ENCODE measurements at regions not wholly inside any gene's neighbourhood (a gene's known extent, or its start where the extent isn't known, plus 50 kb on each side); places are given as distances from the start of the nearest gene placed in this dataset.
"Not testable (repeated sequence)": the region's sequence is repeated elsewhere in the genome, so short reads cannot be mapped to it uniquely, and the experiment has no call there.

GRCh38 chr5:152107220-152107619 is 182.6 kb upstream of the GLRA1 start:
- no peak for DNase-seq (ENCODE audit: low read depth)

- no peak for DNase-seq (ENCODE audit: low read depth)
These were observed 181.9 kb upstream of the GLRA1 start for GRCh38 chr5:152106571-152106970.

- DNase-seq (ENCODE audit: low read depth), result no peak
These were observed 180.4 kb upstream of the GLRA1 start for GRCh38 chr5:152105085-152105484.

DNA sequence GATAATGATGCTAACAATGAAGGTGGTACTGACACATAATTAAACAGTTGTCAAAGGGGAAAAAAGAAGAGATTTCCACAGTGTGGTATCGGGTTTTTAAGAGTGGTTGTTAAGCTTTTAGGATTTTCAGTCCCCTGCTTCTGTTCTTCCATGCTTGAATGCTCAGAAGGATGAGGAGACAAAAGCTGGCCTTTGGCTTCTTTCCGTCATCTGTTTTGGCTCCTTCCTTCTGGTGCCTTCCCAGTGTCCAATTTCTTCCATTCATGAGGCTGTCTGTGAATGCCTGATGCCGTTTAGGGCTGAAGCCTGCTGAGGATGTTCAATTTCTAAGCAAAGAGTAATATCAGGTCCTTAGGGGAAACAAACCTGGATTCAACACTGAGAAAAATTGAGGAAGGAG is 179.6 kb upstream of the GLRA1 start:
- no peak for DNase-seq (ENCODE audit: low read depth)

GRCh38 chr5:152102908-152103307 is 178.3 kb upstream of the GLRA1 start:
- not testable (repeated sequence) for DNase-seq (ENCODE audit: low read depth)

DNA sequence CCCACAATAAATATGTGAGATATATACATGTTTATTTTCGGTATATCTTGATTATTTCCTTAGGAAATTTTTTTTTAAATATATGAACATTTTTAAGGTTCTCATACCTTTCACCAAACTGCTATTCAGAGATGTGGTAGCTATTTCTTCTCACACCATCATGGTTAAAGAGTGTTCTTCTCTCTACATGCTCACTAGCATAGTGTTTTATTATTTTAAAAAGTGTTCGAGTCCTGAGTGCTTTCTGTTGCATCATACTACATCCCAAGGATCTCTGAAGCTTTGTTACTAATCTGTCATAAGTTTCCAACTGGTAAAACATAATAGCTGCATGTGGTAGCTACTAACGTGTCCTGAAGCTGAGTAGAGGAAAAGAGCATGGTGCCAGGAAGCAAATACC is 177.4 kb upstream of the GLRA1 start:
- DNase-seq (ENCODE audit: low read depth), result no peak

DNA sequence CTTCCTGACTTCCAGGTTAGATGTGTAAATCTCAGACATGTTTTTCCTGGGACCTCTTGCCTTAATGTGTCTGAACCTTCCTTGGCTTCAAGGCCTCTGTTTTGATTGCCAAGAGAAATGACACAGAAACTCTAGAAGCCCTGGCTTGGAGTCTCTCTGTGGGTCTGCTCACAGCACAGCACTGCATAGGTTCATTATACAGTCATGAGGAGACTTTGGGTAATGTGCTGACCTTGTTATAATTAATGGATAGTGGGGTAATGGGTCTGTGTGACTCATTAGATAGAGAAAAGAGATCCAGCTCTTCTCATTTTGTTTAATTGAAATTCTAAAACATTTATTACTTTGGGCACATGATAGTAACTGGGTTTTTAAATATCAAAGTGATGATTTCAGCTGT is 175.8 kb upstream of the GLRA1 start:
- no peak for DNase-seq (ENCODE audit: low read depth)

GRCh38 chr5:152097128-152097527 is 172.5 kb upstream of the GLRA1 start:
- DNase-seq (ENCODE audit: low read depth), result no peak

DNA sequence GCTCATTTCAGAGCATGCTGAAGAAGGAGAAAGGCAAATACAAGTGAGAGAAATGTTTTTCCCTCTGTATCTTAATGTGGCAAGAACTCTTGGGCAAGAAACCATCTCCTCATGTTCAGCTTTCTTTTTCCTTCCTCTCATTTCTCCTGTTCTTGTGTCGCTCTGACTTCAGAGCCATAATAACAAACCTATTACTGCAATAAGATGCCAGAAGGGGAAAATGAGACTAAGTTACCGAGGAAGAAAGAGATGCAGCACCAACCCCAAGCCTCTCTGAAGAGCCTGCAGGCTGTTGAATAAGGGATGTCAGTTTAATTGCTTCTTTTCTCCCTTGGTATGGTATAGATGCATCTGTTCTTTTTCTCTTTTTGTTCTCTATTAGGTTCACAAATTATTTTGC is 170.1 kb upstream of the GLRA1 start:
- DNase-seq (ENCODE audit: low read depth), result no peak

DNA sequence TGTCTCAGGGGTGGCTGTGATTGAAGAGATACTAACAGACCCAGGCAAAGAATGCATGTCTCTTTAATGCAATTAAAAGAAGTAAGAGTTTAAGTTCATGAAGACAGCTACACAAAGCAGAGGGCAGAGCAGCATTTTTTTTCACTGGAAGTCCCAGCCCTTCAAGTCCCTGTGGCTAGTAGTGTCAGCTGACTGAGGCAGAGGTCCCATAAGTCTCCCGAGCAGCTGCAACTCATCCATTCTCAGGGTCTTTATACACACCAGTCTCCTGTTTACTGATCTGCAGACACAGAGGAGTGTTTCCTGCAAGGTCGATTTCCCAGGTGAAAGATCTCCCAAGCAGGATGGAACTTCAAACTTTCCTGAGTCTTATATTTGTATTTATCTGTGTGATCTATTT is 169.4 kb upstream of the GLRA1 start:
- DNase-seq (ENCODE audit: low read depth), result no peak

DNA sequence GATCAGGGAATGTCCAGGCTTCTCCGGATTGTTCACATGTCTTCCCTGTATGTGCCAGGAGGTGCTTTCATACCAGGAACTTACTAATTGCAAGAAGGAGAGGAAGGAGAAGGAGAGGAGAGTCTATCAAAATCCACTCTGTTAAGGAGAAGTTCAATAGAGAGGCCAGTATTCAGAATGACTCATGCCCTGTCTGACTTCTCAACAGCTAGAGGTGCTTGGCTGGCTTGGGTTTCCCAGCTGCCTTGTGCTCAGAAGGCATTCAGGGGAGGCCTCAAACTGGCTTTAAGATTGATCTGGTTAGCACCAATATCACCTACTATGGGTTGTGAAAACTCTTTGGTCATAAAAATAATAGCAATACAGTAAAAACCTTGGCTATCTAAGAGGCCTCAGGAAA is 167.9 kb upstream of the GLRA1 start:
- no peak for DNase-seq (ENCODE audit: low read depth)

DNA sequence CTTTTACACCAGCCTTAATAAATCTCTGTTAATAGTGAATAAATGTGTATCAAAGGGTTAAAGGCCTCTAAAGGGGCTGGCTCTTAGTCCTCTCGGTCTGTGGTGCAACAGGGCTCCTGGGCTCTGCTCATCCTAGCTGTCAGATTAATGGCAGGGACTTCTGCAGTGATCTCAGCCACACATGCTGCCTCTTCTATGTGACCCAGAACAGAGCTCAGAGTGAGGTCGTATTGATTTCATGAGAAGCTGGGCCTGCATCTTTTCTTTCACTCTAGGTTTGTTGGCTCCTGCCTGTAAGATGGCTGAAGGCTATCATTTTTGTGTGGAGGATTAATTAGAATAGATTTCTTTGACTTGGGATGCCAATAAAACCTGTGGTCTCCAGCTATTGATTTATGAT is 165.0 kb upstream of the GLRA1 start:
- no peak for DNase-seq (ENCODE audit: low read depth)

- no peak for DNase-seq (ENCODE audit: low read depth)
These were observed 162.0 kb upstream of the GLRA1 start for GRCh38 chr5:152086668-152087067.

DNA sequence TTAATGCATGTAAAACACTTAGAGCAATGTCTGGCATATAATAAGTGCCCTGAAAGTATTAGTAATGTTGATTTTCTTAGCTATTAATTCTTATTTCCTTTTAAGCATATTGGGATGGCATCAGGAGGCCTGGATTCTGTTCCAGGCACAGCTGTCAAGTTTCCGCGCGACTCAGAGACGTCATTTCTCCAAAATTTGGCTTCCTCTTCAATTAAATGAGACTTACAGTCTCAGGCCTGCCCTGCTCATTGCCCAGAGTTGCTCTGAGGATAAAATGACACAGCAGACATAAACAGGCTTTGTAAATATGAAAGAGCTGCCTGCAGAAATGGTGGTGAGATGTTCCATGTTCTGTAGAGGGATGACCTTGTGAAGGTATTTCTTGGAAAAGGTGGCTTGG is 159.8 kb upstream of the GLRA1 start:
- no peak for DNase-seq (ENCODE audit: low read depth)

DNA sequence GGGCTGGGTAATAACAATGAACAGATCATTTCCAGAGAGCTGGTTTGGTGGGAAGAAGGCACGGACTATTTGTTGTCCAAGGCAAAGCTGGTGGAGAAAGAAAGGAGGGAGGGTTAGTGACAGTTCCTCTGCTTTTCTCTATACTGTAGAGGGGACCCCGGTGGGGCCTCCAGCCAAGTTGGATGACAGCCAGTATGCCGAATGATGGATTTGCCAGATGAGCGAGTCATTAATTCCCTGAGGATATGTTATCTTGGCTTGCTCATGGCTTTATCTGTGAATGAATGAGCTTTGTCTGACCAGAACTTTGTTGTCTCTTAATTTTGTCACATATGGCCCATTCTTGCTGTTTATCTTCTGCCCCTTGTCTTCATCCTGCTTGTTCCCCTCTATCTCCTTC is 158.6 kb upstream of the GLRA1 start:
- no peak for DNase-seq (ENCODE audit: low read depth)

DNA sequence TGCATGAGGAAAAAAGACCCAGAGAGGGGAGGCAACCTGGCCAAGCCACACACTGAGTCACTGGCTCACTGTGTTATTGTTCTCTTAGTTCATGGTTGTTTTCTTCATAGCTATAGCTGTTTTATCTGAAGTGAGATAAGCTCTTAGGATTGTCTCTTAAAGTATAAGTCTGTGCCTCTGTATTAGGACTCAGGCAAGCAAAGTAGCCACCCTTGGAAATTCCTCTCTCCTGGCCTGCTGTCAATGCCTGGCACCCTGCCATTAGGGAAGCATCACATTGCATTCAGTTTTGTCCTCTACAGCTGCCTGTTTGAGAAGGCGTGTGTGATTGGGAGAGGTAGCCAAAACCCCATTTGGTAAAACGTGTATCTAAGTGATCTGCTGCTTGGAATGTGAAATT is 147.4 kb upstream of the GLRA1 start:
- no peak for DNase-seq (ENCODE audit: low read depth)

DNA sequence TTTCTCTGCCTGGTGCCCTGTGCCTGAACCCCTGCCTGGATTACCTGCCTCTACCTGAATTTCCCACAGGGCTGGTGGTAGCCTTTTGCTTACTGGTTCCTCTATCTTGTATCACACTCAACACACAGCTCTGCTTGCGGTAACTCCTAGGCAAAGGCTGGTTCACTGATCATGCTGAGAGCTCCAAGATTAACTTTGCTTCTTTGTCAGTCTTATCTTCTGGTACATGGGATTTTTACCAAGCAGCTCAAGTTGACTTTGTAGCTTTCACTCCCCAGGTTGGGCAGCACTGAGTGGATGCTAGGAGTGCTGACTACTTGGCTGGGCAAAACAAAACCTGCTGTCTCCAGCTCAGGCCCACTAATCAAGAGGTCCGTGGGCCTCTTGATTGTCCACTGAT is 145.9 kb upstream of the GLRA1 start:
- DNase-seq (ENCODE audit: low read depth), result no peak

DNA sequence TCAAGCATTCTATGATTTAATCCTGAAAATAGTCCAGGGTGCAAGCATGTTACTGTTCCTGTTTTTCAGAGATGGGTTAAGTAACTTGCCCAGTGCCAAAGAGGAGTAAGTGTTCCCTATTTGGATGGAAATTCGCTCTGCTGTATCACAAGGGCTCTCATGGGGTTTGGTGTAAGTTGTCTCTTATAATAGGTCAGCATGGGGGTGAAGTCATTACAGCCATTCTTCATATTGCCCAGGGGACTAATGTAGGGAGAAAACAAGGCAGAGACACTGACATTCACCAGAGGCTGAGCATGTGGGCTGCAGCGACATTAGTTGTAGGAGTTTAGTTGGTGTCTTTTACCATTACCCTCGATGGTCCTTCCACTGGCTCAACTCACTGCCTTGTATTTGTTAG is 142.1 kb upstream of the GLRA1 start:
- no peak for DNase-seq (ENCODE audit: low read depth)

GRCh38 chr5:152063004-152063403 is 138.4 kb upstream of the GLRA1 start:
- DNase-seq (ENCODE audit: low read depth), result no peak

DNA sequence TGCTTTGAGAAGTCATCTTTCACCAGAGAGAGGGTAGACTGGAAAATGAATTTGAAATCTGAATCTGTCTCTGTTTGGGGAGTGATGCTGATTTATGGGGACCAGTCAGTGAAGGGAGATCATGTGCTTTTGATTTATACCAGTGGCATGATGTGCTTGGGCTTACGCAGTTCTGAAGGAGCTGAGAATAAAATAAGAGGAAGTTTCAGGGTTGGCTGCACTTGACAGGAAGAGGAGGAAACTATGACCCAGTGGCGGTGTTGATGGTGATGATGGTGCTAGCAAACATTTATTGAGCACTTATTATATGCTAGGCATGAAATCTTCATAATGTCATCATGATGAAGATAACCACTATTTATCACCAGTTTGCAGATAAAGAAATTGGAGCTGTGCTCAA is 136.4 kb upstream of the GLRA1 start:
- no peak for DNase-seq (ENCODE audit: low read depth)

- DNase-seq (ENCODE audit: low read depth), result no peak
These were observed 133.6 kb upstream of the GLRA1 start for GRCh38 chr5:152058267-152058666.

GRCh38 chr5:152056931-152057330 is 132.3 kb upstream of the GLRA1 start:
- no peak for DNase-seq (ENCODE audit: low read depth)

DNA sequence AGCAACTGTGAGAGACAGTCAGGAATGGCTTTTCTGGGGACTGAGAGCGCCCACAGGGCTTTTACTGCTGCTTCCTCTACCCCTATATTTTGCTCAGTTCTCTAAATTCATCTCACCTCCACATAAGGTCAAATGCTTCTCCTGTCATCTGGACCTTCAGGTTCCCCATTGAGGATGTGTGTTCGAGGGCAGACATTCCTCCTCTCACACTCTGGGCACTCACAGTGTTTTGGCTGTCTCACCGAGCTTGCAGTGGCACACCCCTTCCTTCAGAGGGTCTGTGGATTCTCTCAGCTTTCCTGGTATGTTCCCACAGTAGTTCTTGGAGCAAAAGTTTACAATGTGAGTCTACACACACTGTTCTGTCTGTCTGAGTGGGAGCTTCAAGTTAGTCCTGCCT is 127.8 kb upstream of the GLRA1 start:
- DNase-seq (ENCODE audit: low read depth), result no peak

GRCh38 chr5:152051499-152052454 is 127.1 kb upstream of the GLRA1 start:
- DNase-seq (ENCODE audit: low read depth), result no peak

All from stimulated activated CD8-positive, alpha-beta memory T cell treated with anti-CD3 and anti-CD28 coated beads, Interleukin-7, amount 100 ng/mL, for 24 hours (primary cell).